Stimulated activated CD4-positive, alpha-beta T cell treated with anti-CD3 and anti-CD28 coated beads, Interleukin-12 subunit alpha, Interleukin-12 subunit beta, amount 100 ng/mL, for 24 hours (primary cell): ENCODE measurements at regions not wholly inside any gene's neighbourhood (a gene's known extent, or its start where the extent isn't known, plus 50 kb on each side); places are given as distances from the start of the nearest gene placed in this dataset.
"Not testable (repeated sequence)": the region's sequence is repeated elsewhere in the genome, so short reads cannot be mapped to it uniquely, and the experiment has no call there.

Experiments
- DNase-seq, 2 experiments: peaks; one replicate each; pipeline ENCODE4 v3.0.0-alpha.2; 2020; ENCODE audit warnings: low read depth in 2 of 2

- DNase-seq: no peak
These were observed 168.9 kb upstream of the INTU start for GRCh38 chr4:127463883-127464282.

DNA sequence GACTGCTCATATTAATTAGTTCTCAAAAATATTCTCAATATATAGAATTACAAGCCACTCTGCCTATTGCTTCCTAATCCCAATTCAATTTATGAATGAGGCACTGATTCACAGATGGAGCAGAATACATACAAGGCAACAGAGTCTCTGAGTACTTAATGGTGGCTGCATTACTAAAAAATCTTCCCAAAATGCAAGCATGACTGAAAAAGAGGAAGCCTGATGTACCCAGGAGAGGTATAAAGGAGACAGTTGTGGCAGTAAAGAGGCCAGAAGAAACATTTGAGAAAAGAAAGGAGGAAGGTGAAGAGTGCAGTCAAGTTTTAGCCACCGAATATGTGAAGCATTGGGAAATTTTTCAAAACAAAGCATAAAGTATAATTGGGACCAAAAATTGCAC, 163.2 kb upstream of the INTU start:
- DNase-seq: no peak

DNA sequence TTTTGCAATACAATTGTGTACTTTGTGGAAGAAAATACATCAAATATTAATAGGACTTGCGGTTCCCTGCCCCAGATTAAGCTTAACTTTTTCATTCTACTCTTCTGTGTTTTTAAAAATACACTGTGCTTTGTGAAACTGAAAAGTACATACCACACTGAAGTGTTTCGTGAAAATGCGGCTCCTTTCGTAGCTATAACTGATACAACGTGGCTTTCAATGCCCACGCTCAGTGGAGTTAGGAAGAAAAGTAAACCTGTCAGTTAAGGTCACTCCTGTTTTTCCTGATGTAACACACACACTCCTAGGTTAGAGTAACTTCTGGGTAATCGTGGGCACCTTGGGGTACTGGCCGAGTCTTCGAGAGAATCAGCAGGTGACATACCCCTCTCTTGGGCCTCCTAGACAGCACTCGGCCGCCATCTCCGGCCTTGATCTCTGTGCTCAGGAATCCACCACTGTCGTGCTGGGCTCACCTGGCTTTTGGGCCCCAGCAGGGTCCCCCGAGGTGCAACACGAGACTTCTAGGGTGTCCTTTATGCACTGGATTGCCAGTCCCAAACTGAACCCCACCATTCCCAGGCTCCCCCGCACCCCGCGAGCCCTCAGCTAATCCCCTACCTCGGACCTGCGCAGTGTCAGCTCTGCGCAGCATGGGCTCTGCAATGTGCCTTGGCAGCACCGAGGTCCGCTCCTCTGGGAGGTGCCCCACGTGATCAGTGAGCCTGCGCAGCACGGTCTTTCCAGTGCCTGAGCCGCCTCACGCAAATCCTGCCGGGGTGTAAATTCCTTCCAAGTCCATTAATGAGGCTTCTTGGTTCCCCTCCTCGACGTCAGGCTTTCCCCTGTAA, 162.6 kb upstream of the INTU start:
- DNase-seq: no peak

DNA sequence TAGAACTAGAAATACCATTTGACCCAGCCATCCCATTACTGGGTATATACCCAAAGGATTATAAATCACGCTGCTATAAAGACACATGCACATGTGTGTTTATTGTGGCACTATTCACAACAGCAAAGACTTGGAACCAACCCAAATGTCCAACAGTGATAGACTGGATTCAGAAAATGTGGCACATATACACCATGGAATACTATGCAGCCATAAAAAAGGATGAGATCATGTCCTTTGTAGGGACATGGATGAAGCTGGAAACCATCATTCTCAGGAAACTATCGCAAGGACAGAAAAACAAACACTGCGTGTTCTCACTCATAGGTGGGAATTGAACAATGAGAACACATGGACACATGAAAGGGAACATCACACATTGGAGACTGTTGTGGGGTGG, 154.5 kb upstream of the INTU start:
- DNase-seq: not testable (repeated sequence)

DNA sequence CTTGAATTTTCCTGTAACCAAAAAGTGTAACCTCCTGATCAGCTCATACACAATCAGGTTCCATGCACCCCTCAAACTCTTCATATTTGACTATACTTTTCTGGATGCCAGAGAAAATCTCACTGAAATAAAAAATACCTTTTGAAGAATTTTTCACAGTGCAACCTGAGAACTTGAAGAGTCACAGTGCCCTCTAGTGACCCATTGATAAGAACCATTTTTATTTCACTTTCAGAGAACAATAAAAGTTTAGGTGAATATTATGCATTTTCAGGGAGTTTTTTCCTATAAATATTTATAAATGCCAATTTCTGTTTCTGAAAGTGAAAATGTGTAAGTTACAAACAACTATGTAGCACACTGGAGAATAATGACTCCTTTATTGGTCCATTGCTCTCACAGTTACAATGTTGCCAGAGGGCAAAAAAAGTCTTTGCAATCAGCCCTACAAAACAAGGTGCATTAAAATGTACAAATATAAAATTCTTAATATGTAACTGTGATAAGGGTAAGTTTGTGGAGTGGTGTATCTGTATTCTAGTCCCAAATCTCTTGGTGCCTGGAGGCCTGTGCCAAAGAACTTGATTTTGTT, 153.6 kb upstream of the INTU start:
- DNase-seq: no peak

DNA sequence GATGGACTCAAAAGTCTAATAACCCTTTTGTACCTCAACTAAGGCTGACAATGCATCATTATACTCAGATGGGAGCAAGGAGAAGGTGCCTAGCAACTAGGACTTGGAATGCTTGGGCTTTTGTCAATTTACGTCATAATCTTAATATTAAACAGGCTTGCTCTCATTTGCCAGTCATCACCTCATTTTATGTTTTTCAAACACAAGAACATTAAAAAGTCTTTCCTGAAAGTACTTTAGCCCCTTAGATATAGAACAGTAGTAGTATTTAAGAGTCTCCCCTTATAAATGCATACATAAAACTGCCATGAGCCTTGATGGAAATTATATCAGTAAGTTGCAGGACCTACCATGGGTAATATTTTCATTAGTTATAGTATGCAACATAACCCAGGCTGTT, 150.7 kb upstream of the INTU start:
- DNase-seq: no peak

DNA sequence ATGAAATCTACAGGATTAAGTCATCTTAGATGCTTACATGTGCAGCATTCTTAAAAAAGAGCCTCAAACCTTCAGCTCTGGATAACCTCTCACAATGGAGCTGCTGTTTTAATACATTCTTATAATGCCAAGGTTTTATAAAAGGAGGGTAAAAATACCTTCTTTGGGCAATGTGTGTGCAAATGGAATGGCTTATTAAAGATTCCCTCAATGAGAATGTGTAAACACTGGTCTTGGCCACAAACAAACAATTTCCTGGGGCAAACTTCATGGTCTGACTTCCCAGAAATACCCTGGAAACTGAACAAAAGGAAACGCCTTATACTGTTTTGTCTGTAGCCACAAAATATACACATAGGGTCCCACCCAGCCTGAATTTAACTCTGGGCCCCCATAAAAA, 148.6 kb upstream of the INTU start:
- DNase-seq: no peak

DNA sequence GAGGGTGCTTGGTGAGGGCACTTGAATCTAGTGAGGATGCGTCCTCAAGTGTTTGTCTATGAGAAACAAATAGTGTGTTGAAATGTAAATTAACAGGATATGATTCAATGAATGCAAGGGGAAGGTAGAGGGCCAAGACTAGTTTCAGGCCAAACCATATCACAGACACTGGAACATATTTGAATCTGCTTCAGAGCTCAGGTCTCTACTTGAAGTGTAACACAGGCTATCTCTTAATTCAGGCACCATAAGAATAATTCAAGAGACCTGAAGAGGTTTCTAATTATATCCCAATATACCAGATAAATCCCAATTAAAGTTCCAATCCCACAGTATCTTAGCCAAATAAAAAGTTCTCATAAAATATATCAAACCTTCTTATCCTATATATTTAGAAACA, 146.5 kb upstream of the INTU start:
- DNase-seq: no peak

DNA sequence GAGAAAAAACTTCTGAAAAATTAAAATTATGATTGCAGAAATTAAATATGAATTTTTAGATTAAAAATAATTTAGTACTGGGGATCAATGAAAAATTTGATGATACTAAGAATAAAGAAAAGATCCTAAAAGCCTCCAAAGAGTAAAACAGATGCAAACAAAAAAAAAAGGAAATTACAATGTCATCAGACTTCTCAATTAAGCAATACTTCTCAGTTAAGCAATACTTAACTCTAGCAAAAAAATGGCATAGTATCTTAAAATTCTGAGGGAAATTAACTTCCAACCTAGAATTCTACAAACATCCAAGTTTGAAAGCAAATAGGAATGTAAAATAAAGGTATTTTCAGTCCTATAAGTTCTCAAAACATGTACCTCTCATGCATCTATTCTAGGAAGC, 141.2 kb upstream of the INTU start:
- no peak for DNase-seq

DNA sequence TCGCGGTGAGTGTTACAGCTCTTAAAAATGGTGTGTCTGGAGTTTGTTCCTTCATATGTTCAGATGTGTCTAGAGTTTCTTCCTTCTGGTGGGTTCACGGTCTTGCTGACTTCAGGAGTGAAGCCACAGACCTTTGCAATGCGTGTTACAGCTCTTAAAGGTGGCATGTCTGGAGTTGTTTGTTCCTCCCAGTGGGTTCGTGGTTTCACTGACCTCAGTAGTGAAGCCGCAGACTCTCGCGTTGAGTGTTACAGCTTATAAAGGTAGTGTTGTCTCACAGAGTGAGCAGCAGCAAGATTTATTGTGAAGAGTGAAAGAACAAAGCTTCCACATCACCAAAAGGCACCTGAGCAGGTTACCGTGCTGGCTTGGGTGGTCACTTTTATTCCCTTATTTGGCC, 135.9 kb upstream of the INTU start:
- DNase-seq: not testable (repeated sequence)

DNA sequence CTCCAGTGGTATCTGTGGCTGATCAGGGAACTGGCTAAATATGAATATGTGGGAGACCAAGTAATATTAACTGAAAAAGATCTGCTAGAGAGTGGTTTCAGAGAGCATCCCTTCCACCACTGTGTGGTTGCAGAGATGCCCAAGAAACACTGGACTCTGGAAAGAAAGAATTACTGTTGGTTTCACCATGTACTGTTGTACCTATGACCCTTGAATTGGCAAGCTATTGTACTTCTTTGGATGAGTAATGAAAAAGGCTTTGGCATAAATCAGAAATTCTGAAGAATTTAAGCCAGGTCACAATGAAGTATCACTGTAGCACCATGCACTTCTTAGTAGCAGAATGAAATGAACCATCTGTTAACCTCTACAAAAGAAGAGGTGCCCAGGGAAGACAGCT, 134.4 kb upstream of the INTU start:
- DNase-seq: no peak

GRCh38 chr4:127500242-127500641, 132.5 kb upstream of the INTU start:
- DNase-seq: no peak

GRCh38 chr4:127501103-127501502, 131.7 kb upstream of the INTU start:
- DNase-seq: no peak

DNA sequence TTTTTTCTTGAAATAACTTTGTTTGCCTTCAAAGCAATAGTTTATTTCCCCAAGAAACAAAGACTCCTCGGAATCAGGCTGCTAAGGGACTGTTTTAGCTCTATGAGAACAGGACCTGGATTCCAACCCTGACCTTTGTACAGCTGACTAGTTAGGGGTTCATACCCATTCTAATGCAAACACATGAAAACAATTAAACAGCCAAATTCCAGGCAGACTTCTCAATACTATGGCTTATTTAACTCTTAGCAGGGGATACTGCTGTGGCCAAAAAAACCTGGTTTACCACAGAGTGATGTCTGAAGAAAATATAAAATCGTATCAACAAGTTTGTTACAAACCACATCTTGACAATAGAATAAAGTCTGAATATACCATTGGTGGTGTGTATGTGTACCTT, 129.6 kb upstream of the INTU start:
- no peak for DNase-seq

- no peak for DNase-seq
These were observed 127.6 kb upstream of the INTU start for GRCh38 chr4:127505203-127505602.

DNA sequence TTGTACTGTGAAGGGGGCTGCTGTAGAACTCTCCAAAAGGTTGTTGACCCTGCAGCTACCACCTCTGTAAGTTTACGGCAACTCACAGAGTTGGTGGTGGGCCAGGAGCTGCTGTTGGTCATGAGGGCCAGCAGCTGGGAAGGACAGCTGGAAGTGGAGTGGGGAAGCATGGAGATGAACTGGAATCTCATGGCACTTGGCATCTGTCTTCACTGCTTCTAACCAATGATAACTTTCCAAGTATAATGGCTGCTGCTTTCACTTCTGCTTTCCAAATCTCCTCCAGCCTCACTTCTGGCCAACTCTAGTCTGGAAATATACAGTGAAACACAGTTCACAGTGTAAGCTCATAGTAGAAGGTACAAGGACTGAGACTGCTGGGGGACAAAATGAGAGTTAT, 126.5 kb upstream of the INTU start:
- DNase-seq: no peak

DNA sequence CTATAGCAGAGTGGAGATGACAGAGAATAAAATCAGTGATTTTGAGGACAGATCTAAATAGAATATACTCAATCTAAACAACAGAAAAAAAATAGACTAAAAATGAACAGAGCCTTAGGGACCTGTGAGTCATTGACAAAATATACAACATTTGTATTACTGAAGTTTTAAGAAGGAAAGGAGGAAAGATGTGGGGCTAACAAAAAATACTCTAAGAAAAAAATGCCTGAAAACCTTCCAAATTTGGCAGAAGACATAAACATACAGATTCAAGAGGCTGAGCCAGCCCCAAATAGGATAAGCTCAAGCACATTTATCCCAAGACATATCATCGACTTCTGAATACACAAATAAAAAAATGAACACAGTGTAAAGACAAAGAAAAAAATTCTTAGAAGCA, 123.6 kb upstream of the INTU start:
- no peak for DNase-seq

DNA sequence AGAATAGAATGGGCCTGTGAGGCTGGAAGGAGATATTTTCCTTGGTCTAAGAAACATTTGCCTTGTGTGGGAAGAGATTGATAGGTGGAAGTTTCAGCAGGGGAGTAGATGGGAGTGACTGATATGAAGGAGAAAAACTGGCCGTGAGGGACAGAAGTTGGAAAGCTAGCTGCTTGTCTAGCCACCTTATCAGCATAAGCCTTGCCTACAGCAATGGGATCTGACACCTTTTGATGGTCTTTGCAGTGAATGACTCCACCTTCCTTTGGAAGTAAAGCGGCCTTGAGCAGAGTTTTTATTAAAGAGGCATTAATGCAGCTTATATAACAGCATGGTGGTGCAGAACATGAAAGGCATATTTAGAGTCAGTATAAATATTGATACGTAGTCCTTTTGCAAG, 120.1 kb upstream of the INTU start:
- not testable (repeated sequence) for DNase-seq

GRCh38 chr4:127515259-127515658, 117.5 kb upstream of the INTU start:
- DNase-seq: not testable (repeated sequence)

DNA sequence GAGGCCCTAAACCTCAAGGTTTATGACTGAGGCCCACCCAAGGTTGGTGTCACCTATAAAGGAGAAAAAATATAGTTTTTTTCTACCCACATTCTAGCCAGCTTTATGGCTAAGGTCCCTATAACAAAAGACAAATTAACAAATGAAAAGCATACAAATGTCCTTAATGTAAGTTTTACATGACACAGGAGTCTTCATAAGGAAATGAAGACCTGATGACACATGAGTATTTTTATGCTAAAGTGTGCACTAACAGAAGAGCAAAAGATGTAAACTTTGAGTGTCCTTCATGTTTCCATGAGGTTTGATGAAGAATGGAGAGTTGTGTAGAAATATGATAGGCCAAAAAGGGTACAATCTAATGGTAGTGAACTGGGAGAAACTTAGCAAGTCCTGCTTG, 114.7 kb upstream of the INTU start:
- DNase-seq: no peak

- no peak for DNase-seq
These were observed 111.3 kb upstream of the INTU start for GRCh38 chr4:127521463-127521862.

GRCh38 chr4:127523369-127523768, 109.4 kb upstream of the INTU start:
- no peak for DNase-seq

GRCh38 chr4:127525608-127526007, 107.1 kb upstream of the INTU start:
- DNase-seq: no peak

GRCh38 chr4:127528302-127528701, 104.5 kb upstream of the INTU start:
- DNase-seq: no peak
